ENCODE measurements at regions not wholly inside any gene's neighbourhood (a gene's known extent, or its start where the extent isn't known, plus 50 kb on each side); places are given as distances from the start of the nearest gene placed in this dataset.

GRCh38 chr5:18799482-18800128, 1165.3 kb downstream of the TAF11L14 start (continued):
- TF ChIP-seq, protein P1, sequence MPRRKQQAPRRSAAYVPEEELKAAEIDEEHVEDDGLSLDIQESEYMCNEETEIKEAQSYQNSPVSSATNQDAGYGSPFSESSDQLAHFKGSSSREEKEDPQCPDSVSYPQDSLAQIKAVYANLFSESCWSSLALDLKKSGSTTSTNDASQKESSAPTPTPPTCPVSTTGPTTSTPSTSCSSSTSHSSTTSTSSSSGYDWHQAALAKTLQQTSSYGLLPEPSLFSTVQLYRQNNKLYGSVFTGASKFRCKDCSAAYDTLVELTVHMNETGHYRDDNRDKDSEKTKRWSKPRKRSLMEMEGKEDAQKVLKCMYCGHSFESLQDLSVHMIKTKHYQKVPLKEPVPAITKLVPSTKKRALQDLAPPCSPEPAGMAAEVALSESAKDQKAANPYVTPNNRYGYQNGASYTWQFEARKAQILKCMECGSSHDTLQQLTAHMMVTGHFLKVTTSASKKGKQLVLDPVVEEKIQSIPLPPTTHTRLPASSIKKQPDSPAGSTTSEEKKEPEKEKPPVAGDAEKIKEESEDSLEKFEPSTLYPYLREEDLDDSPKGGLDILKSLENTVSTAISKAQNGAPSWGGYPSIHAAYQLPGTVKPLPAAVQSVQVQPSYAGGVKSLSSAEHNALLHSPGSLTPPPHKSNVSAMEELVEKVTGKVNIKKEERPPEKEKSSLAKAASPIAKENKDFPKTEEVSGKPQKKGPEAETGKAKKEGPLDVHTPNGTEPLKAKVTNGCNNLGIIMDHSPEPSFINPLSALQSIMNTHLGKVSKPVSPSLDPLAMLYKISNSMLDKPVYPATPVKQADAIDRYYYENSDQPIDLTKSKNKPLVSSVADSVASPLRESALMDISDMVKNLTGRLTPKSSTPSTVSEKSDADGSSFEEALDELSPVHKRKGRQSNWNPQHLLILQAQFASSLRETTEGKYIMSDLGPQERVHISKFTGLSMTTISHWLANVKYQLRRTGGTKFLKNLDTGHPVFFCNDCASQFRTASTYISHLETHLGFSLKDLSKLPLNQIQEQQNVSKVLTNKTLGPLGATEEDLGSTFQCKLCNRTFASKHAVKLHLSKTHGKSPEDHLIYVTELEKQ (CRISPR knock-in tag; IDR thresholded peaks at IDR 0.05) = no peak
- TF ChIP-seq TSC22D4 (tag; IDR thresholded peaks at IDR 0.05) (no peak), ZFP1 (CRISPR knock-in tag; IDR thresholded peaks at IDR 0.05) (no peak), MAFG (tag; conservative IDR thresholded peaks at IDR 0.05) (no peak), ZC3H8 (IDR thresholded peaks at IDR 0.05) (no peak), SP1 (CRISPR knock-in tag; IDR thresholded peaks at IDR 0.05) (no peak), NFE2 (IDR thresholded peaks at IDR 0.05; ENCODE audit: low read depth) (no peak), ESRRB (CRISPR knock-in tag; IDR thresholded peaks at IDR 0.05; ENCODE audit: borderline replicate concordance) (no peak), SMAD2 (IDR thresholded peaks at IDR 0.05; ENCODE audit: low read depth, low read length) (no peak), KDM1A (IDR thresholded peaks at IDR 0.05) (peak; percentile 42 to 47; a peak in 3 of 4 replicates), NR2C1 (IDR thresholded peaks at IDR 0.05) (no peak), NR2C1 (tag; IDR thresholded peaks at IDR 0.05) (peak; percentile 50), PML (IDR thresholded peaks at IDR 0.05; ENCODE audit: low read length) (no peak), ZNF311 (CRISPR knock-in tag; IDR thresholded peaks at IDR 0.05) (peak; percentile 73; the same call in 1 of the 2 replicates), TAL1 (IDR thresholded peaks at IDR 0.05) (peak; percentile 69), POLR2AphosphoS5 (IDR thresholded peaks at IDR 0.05; ENCODE audit: control insufficient read depth, insufficient read depth, low read depth, low read length) (0 out of 2 replicates have a peak, but pooled peaks have one; percentile 19), ZNF583 (CRISPR knock-in tag; IDR thresholded peaks at IDR 0.05) (no peak)
- TF ChIP-seq, protein P2, sequence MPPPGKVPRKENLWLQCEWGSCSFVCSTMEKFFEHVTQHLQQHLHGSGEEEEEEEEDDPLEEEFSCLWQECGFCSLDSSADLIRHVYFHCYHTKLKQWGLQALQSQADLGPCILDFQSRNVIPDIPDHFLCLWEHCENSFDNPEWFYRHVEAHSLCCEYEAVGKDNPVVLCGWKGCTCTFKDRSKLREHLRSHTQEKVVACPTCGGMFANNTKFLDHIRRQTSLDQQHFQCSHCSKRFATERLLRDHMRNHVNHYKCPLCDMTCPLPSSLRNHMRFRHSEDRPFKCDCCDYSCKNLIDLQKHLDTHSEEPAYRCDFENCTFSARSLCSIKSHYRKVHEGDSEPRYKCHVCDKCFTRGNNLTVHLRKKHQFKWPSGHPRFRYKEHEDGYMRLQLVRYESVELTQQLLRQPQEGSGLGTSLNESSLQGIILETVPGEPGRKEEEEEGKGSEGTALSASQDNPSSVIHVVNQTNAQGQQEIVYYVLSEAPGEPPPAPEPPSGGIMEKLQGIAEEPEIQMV (tag; conservative IDR thresholded peaks at IDR 0.05; ENCODE audit: low read depth) = peak; percentile 68; the same call in 1 of the 2 replicates
- TF ChIP-seq, protein P3, sequence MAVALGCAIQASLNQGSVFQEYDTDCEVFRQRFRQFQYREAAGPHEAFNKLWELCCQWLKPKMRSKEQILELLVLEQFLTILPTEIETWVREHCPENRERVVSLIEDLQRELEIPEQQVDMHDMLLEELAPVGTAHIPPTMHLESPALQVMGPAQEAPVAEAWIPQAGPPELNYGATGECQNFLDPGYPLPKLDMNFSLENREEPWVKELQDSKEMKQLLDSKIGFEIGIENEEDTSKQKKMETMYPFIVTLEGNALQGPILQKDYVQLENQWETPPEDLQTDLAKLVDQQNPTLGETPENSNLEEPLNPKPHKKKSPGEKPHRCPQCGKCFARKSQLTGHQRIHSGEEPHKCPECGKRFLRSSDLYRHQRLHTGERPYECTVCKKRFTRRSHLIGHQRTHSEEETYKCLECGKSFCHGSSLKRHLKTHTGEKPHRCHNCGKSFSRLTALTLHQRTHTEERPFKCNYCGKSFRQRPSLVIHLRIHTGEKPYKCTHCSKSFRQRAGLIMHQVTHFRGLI (CRISPR knock-in tag; IDR thresholded peaks at IDR 0.05) = no peak
- TF ChIP-seq, protein P4, sequence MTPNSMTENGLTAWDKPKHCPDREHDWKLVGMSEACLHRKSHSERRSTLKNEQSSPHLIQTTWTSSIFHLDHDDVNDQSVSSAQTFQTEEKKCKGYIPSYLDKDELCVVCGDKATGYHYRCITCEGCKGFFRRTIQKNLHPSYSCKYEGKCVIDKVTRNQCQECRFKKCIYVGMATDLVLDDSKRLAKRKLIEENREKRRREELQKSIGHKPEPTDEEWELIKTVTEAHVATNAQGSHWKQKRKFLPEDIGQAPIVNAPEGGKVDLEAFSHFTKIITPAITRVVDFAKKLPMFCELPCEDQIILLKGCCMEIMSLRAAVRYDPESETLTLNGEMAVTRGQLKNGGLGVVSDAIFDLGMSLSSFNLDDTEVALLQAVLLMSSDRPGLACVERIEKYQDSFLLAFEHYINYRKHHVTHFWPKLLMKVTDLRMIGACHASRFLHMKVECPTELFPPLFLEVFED (CRISPR knock-in tag; conservative IDR thresholded peaks at IDR 0.05) = no peak
- TF ChIP-seq, protein P5, sequence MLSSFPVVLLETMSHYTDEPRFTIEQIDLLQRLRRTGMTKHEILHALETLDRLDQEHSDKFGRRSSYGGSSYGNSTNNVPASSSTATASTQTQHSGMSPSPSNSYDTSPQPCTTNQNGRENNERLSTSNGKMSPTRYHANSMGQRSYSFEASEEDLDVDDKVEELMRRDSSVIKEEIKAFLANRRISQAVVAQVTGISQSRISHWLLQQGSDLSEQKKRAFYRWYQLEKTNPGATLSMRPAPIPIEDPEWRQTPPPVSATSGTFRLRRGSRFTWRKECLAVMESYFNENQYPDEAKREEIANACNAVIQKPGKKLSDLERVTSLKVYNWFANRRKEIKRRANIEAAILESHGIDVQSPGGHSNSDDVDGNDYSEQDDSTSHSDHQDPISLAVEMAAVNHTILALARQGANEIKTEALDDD (IDR thresholded peaks at IDR 0.05) = peak; percentile 84
